Neural cell (in vitro differentiated cells): ENCODE measurements at regions not wholly inside any gene's neighbourhood (a gene's known extent, or its start where the extent isn't known, plus 50 kb on each side); places are given as distances from the start of the nearest gene placed in this dataset.

Experiments used
- H2AFZ ChIP-seq: fragments of 200-600, 300-800 bp; sonication (generic), shearing (Covaris generic); 2 replicates; pipeline ENCODE4 v1.6.0; 2014; ENCODE audit warnings: low read depth, mild to moderate bottlenecking, antibody characterized with exemption, low read length, moderate library complexity
- H3F3A ChIP-seq: fragments of 200-600 bp; shearing (Covaris generic); 2 replicates; pipeline ENCODE4 v1.6.1; 2016; ENCODE audit warnings: mild to moderate bottlenecking, moderate library complexity, mixed read lengths, antibody characterized with exemption, low read length; ENCODE audit not compliant: insufficient read depth, poor library complexity, severe bottlenecking
- H3K27ac ChIP-seq: fragments of 200-600, 300-800 bp; sonication (generic), shearing (Covaris generic); 2 replicates; pipeline ENCODE4 v1.5.1; 2014; ENCODE audit warnings: mild to moderate bottlenecking, low read length, moderate library complexity
- H3K27me3 ChIP-seq: fragments of 300-800, 200-600 bp; sonication (generic), shearing (Covaris generic); 2 replicates; pipeline ENCODE4 v1.6.0; 2014; ENCODE audit warnings: mild to moderate bottlenecking, low read depth, low read length, moderate library complexity; ENCODE audit not compliant: insufficient read depth
- H3K36me3 ChIP-seq: fragments of 300-800, 200-600 bp; sonication (generic), shearing (Covaris generic); 2 replicates; pipeline ENCODE4 v1.5.1; 2014; ENCODE audit warnings: mild to moderate bottlenecking, antibody characterized with exemption, low read length, moderate library complexity; ENCODE audit not compliant: insufficient read depth
- H3K4me2 ChIP-seq: fragments of 300-800, 200-600 bp; sonication (generic), shearing (Covaris generic); 2 replicates; pipeline ENCODE4 v1.6.0; 2014; ENCODE audit warnings: mild to moderate bottlenecking, low read length
- H3K4me3 ChIP-seq: fragments of 300-800, 200-600 bp; sonication (generic), shearing (Covaris generic); 2 replicates; pipeline ENCODE4 v1.5.1; 2014; ENCODE audit warnings: mild to moderate bottlenecking, low read length, moderate library complexity
- H3K79me2 ChIP-seq: fragments of 200-600 bp; shearing (Covaris generic); replicated peaks from 2 replicates; pipeline ENCODE4 v1.6.0; 2014; ENCODE audit warnings: mild to moderate bottlenecking, low read length, moderate library complexity; ENCODE audit not compliant: insufficient read depth
- H3K9ac ChIP-seq: fragments of 300-800, 200-600 bp; sonication (generic), shearing (Covaris generic); 2 replicates; pipeline ENCODE4 v1.6.1; 2016; ENCODE audit warnings: mild to moderate bottlenecking, low read length, mixed read lengths
- H3K9me2 ChIP-seq: fragments of 200-600 bp; shearing (Covaris generic); 2 replicates; pipeline ENCODE4 v1.6.1; 2016; ENCODE audit warnings: mild to moderate bottlenecking, low read length, mixed read lengths; ENCODE audit not compliant: insufficient read depth
- H3K9me3 ChIP-seq: fragments of 200-600, 300-800 bp; sonication (generic), shearing (Covaris generic); 2 replicates; pipeline ENCODE4 v1.6.1; 2016; ENCODE audit warnings: mild to moderate bottlenecking, mixed run types, low read length, moderate library complexity, mixed read lengths
- H4K20me1 ChIP-seq: fragments of 200-600 bp; shearing (Covaris generic); 2 replicates; pipeline ENCODE4 v1.6.1; 2016; ENCODE audit warnings: mild to moderate bottlenecking, mixed run types; ENCODE audit not compliant: insufficient read depth
- CTCF ChIP-seq: fragments of 450-650 bp; IDR thresholded peaks from 2 replicates; pipeline ENCODE4 v1.5.1; 2014; ENCODE audit warnings: antibody characterized with exemption, mild to moderate bottlenecking, moderate library complexity; ENCODE audit not compliant: poor library complexity, severe bottlenecking
- EP300 ChIP-seq: fragments of 450-650 bp; conservative IDR thresholded peaks from 2 replicates; pipeline ENCODE4 v1.6.1; 2014; ENCODE audit warnings: antibody characterized with exemption, mild to moderate bottlenecking, moderate library complexity; ENCODE audit not compliant: poor library complexity, severe bottlenecking
- EZH2 ChIP-seq: fragments of 200-600, 300-800 bp; shearing (Covaris generic), sonication (generic); IDR thresholded peaks from 2 replicates; pipeline ENCODE4 v1.6.1; 2014; ENCODE audit warnings: antibody characterized with exemption, low read length, borderline replicate concordance, mild to moderate bottlenecking; ENCODE audit not compliant: insufficient read depth, poor library complexity, severe bottlenecking
- MXI1 ChIP-seq: fragments of 450-650 bp; conservative IDR thresholded peaks from 2 replicates; pipeline ENCODE4 v1.6.1; 2014; ENCODE audit warnings: antibody characterized with exemption, mild to moderate bottlenecking; ENCODE audit not compliant: poor library complexity, severe bottlenecking
- POLR2AphosphoS5 ChIP-seq: IDR thresholded peaks from 2 replicates; pipeline ENCODE4 v1.6.1; 2012
- RAD21 ChIP-seq: fragments of 450-650 bp; conservative IDR thresholded peaks from 2 replicates; pipeline ENCODE4 v1.6.1; 2014; ENCODE audit warnings: antibody characterized with exemption, mild to moderate bottlenecking, moderate library complexity
- REST ChIP-seq: IDR thresholded peaks from 2 replicates; pipeline ENCODE4 v1.6.1; 2012; ENCODE audit warnings: borderline replicate concordance
- SMC3 ChIP-seq: fragments of 450-650 bp; conservative IDR thresholded peaks from 2 replicates; pipeline ENCODE4 v1.6.1; 2014; ENCODE audit warnings: antibody characterized with exemption, mild to moderate bottlenecking, moderate library complexity; ENCODE audit not compliant: poor library complexity
- TAF1 ChIP-seq: IDR thresholded peaks from 2 replicates; pipeline ENCODE4 v1.6.1; 2012; ENCODE audit warnings: low read depth

GRCh38 chr22:49676783-49677494 lies 150.7 kb downstream of the BRD1 start:
- no peaks in the 10 kb centered on the region for H3K36me3 ChIP-seq
- no peak overlapping the region for H3K4me3 ChIP-seq
- H3K27ac ChIP-seq = no peak overlapping the region
- no peaks in the 10 kb centered on the region for H3K79me2 ChIP-seq
- H3K9me3 ChIP-seq = no peaks in the 10 kb centered on the region
- peaks cover 7% of the 10 kb centered on the region for H3K27me3 ChIP-seq
- no peak overlapping the region for H3K4me2 ChIP-seq
- no peak overlapping the region for H2AFZ ChIP-seq
- H3K9me2 ChIP-seq = no peaks in the 10 kb centered on the region
- no peaks in the 10 kb centered on the region for H4K20me1 ChIP-seq
- no peak for TF ChIP-seq EP300
- no peak for TF ChIP-seq RAD21
- no peak for TF ChIP-seq EZH2
- TF ChIP-seq REST = no peak
- no peak for TF ChIP-seq MXI1
- no peak for TF ChIP-seq POLR2AphosphoS5
- no peak for TF ChIP-seq TAF1
- TF ChIP-seq CTCF = no peak
- no peak for TF ChIP-seq SMC3
- H3K9ac ChIP-seq = no peak overlapping the region
- H3F3A ChIP-seq = no peaks in the 10 kb centered on the region

GRCh38 chr22:49676230-49676629 lies 151.4 kb downstream of the BRD1 start:
- H3K27ac ChIP-seq = no peak overlapping the region
- H3K9me3 ChIP-seq = no peaks in the 10 kb centered on the region
- no peaks in the 10 kb centered on the region for H3F3A ChIP-seq
- H3K27me3 ChIP-seq = peaks cover 15% of the 10 kb centered on the region
- no peaks in the 10 kb centered on the region for H4K20me1 ChIP-seq
- H3K9ac ChIP-seq = no peak overlapping the region
- no peaks in the 10 kb centered on the region for H3K9me2 ChIP-seq
- TF ChIP-seq TAF1 (no peak), CTCF (no peak), EZH2 (no peak), REST (no peak), RAD21 (no peak), SMC3 (no peak), MXI1 (no peak), POLR2AphosphoS5 (no peak), EP300 (no peak)
- no peaks in the 10 kb centered on the region for H3K36me3 ChIP-seq
- H3K4me3 ChIP-seq = no peak overlapping the region
- H3K79me2 ChIP-seq = no peaks in the 10 kb centered on the region
- no peak overlapping the region for H2AFZ ChIP-seq
- H3K4me2 ChIP-seq = no peak overlapping the region
